Limb (tissue), 2 donors: ENCODE measurements at regions not wholly inside any gene's neighbourhood (a gene's known extent, or its start where the extent isn't known, plus 50 kb on each side); places are given as distances from the start of the nearest gene placed in this dataset.
A peak's percentile ranks its signal among the peaks of the same experiment; 100 is the strongest.

Source experiments
- DNase-seq, 2 donors: peaks; one replicate each; pipeline ENCODE4 v3.0.0-alpha.2; 2016; ENCODE audit errors: extremely low spot score in 2 of 2

GRCh38 chr16:66315210-66315825, 51.2 kb upstream of the CDH5 start:
- DNase-seq: peak; percentile 73 to 77

GRCh38 chr16:66311306-66311705, 55.2 kb upstream of the CDH5 start:
- no peak for DNase-seq

DNA sequence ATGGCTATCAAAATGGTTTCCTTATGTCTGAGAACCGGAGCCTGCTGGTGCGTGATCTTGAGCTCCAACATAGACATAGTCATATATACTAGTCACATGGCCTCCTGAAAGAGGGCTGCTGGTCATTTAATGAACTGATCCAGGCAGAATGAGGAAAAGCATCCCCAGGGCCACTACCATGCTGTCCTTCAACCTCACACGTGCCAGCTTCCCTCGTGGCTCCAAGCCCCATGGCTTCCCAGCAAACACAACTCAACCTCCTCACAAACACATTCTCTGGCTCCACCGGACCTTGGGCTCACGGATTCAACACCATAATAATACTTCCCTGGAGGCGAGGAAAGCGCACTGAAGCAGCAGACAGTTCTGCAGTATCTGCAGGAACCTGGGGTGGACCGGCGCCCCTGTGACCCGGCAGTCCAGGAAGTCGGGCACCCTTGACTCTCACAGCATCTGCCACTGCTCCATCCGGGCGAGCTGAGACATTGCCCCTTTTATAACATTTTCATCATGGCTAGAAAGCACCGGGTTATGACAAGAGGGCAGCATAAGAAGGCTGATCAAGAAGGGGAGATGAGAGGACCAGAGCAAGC, 57.2 kb upstream of the CDH5 start:
- no peak for DNase-seq

GRCh38 chr16:66308096-66308495, 58.4 kb upstream of the CDH5 start:
- no peak for DNase-seq

DNA sequence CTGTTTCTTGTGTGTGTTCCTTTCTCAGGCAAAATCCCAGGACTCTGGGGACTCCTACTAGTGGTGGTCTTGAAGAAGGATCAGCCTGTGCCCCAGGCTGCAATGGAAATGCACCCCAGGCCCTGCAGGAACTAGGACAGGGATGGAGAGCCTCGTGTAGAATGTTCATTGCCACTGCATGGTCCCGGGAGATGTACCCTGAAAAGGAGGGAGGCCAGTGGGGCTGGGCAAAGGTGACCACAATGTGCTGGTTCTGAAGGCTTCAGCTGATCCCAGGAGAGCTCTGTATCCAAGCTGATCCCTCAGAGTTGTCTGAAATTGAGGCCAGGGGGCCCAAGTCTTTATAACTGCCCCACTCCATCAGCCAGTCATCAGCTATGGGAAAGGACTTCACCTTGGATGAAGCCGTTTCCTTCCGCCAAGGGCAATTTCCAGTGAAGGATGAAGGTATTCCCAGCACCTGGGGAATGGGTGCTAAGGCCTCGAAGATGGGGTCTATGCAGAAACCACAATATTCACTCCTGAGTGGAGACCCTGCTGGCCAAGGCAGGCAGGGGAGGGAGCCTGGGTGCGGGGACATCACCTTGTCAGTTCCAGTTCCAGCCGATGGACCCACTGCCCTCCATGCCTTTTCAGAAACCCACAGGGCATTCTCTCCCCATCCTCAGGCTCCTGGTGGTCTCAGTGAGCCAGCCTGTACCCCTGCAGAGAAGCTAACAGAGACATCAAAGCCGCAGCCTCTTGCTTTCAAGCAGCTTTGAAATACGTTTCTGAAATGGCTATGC, 59.9 kb upstream of the CDH5 start:
- DNase-seq: no peak

DNA sequence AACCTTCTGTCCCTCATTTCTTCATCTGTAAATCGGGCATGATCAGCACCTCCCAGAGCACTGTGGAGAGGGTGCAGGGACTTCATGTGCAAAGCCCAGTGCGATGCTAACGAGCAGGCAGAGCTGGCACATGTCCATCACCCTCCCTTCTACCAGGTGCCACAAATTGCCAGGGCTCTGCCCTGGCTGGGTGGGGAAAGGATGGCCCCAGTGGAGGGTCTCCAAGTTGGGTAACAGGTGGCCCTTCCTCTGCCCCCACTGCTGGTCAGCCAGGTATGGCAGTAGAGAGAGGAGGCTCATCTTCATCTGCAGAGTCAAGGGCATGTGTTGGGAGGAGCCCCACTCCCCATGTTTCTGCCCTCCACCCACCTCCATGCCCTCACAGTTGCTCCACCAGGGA, 61.5 kb upstream of the CDH5 start:
- peak in 1 of 2 donors; percentile 17 for DNase-seq

- peak in 1 of 2 donors; percentile 47 for DNase-seq
These were observed 62.3 kb upstream of the CDH5 start for GRCh38 chr16:66304151-66304550.

DNA sequence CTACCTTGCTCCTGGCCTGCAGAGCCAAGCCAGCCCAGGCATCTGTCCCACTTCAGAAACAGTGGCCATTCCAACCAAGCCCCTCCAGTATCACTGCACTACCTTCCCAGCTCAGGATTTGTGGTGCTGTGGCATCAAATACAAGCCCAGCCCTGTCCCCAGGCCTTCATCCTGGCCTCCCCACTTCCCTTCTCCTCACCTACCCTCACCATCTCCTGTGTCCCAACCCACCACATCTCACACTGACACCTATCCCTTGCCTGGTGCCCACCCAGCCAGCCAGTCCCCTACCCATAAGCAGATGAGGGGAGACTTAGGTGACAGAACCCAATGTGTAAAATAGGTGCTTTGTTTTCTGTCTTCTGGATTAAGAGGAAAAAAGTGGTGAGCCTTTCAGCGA, 66.0 kb upstream of the CDH5 start:
- peak in 1 of 2 donors; percentile 4 for DNase-seq

DNA sequence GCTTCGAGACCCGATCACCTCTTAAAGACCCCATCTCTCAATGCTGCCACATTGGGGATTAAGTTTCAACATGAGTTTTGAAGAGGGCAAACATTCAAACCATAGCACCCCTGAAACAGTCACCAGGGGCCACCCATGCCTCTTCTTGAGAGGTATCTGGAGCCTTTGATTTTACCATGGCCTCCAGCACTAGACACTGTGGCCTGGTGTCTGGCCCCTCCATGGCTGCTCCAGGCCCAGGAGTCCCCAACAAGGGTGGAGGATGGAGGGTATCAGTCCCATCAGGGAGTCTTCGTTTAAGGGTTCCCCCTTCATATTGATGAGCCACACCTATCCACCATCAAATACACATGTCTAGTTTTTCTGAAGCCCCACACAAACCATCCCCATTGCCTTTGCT, 66.5 kb upstream of the CDH5 start:
- DNase-seq: peak in 1 of 2 donors; percentile 7

DNA sequence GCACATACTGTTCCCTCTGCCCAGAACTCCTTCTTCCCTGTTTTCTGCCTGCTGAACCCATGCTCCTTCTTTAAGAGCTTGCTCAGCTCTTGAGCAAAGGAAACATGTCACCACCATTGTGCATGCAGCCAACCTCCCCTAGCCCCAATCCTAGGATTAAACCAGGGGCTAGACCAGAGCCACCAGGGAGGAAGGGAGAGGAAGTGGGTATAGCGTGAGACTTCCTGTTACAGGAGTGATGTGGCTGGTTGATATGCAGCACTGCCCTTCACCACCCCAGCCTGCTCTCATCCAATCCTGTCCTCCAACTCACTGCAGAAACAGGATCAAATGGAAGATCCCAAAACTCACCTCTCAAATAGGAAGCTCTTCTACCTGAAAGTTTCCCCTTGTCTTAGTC, 67.1 kb upstream of the CDH5 start:
- peak in 1 of 2 donors; percentile 6 for DNase-seq

GRCh38 chr16:66298571-66299120, 67.8 kb upstream of the CDH5 start:
- DNase-seq: no peak

GRCh38 chr16:66298006-66298405, 68.5 kb upstream of the CDH5 start:
- DNase-seq: no peak

DNA sequence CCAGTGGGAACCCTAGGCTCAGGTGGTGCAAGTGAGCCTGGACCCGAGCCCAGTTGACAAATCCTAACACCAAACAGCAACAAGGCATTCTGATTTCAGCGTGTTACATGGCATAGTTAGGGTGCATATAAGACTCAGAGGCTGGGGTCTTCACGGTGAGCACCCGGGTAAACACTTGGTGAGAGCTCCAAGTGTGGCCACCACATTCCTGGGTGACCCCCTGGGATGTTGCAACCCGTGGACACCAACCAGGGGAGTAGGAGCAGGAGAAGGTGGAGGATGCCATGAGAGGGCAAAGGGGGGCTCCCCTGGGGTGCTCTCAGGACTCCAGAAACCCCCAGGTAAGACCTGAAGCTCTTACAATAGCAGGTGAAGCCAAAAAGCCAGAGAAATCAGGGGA, 69.9 kb upstream of the CDH5 start:
- DNase-seq: no peak

DNA sequence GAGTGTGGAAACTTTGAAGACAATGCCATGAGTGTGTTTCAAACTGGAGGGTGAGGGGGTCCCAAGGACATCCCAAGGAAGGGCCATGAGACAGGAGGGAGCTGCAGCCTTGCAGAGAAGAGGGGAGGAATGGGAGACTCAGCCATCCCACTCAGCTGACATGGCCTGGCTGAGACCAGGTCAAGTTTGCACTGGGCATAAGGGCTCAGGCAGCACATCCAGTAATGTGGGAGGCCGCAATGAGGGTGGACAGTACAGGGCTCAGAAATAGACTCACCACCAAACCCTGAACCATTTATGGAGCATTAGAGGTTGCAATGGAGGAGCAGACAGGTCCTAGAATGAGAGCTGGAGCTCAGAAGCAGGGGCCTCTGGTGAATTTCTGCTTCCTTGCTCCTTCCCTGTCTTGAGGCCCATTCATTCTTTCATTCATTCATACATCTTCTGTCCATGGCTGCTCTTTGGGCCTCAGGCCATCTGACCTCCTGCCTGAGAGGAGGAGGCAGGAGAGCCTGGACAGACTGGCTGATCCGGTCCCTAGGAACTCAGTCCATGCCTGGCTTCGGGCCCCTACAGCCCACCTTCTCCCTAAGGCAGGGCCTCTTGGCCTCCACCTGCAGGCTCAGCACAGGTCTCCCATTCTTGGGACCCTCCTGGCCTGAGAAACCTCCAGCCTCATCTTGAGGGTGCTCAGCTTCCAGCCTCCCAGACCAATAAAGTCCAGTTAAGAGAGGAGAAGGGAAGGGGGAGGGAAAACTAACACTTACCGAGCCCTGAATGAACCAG, 70.5 kb upstream of the CDH5 start:
- peak in 1 of 2 donors; percentile 9 for DNase-seq

DNA sequence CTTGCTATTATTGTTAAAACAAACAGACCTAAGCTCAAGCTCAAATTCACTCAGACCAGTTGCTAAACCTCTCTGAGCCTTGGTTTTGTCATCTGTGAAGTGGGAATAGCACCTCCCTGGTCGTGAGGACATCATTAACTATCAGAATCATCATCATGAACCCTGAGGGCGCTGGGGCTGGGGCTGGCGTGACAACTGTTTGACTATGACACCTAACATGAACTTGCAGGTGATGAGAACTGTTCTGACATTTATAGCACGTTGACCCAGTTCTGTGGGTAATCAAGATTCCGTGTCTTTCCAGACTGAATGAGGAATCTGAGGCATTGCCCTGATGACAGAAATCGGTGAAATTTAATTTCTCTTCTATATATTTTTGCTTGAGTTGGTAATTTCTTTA, 71.3 kb upstream of the CDH5 start:
- no peak for DNase-seq

GRCh38 chr16:66294507-66294906, 72.0 kb upstream of the CDH5 start:
- DNase-seq: peak in 1 of 2 donors; percentile 2

GRCh38 chr16:66293932-66294331, 72.6 kb upstream of the CDH5 start:
- DNase-seq: peak in 1 of 2 donors; percentile 0

GRCh38 chr16:66293207-66293735, 73.2 kb upstream of the CDH5 start:
- peak in 1 of 2 donors; percentile 12 for DNase-seq

GRCh38 chr16:66292241-66292935, 74.1 kb upstream of the CDH5 start:
- peak in 1 of 2 donors; percentile 2 for DNase-seq

DNA sequence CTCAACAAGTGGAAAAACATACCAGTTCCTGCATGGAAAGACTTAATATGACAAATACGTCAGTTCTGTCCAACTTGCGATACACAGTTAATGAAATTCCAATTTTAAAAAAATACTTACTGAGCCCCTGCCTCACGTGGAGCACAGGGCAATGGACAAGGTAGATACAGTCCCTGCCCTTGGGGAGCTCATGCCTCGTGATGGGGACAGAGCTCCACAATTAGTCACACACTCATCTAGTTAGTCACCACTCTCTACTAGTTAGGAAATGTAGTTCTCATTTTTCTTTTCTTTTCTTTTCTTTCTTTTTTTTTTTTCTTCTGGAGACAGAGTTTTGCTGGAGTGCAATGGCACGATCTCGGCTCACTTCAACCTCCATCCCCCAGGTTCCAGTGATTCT, 74.7 kb upstream of the CDH5 start:
- DNase-seq: peak in 1 of 2 donors; percentile 2

DNA sequence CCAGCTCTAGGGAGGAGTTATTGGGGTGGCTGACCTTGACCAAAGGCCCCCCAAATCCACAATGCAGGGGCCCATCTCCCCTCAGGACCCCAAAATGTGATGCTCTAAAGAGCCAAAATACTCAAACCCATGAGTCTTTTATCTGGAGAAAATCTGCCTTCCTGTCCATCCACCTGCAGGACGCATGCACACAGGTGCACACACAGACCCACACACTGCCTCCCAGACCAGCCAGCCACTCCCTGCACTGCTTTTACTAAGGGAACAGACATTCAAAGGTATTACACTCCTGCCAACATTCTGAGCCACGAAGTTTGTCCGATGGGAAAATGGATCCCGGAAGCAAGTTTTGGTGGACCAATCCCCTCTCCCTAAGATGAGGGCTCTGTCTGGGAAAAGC, 76.1 kb upstream of the CDH5 start:
- DNase-seq: peak in 1 of 2 donors; percentile 2
